ENCODE measurements at regions not wholly inside any gene's neighbourhood (a gene's known extent, or its start where the extent isn't known, plus 50 kb on each side); places are given as distances from the start of the nearest gene placed in this dataset.

GRCh38 chr3:5494905-5495519 lies 307.5 kb downstream of the EDEM1 start:
- no peaks in the 10 kb centered on the region for H3K4me1 ChIP-seq (ENCODE audit: control insufficient read depth, insufficient read depth, low read length)
- no peak overlapping the region for H3K27ac ChIP-seq (ENCODE audit: low read depth, low read length)
- H3K9ac ChIP-seq (ENCODE audit: extremely low read depth, low read length, poor library complexity, severe bottlenecking): no peak overlapping the region
- H3K36me3 ChIP-seq (ENCODE audit: control insufficient read depth, insufficient read depth, low read length): no peaks in the 10 kb centered on the region
- no peak overlapping the region for H3K27ac Mint-ChIP-seq
- H3K4me1 Mint-ChIP-seq: no peaks in the 10 kb centered on the region
- H3K9me3 ChIP-seq (ENCODE audit: control insufficient read depth, low read length): no peaks in the 10 kb centered on the region
- no peaks in the 10 kb centered on the region for H3K36me3 Mint-ChIP-seq (ENCODE audit: low read depth)
- H3K9me3 Mint-ChIP-seq: no peaks in the 10 kb centered on the region
- no peak for DNase-seq
- no peak for TF ChIP-seq CTCF (conservative IDR thresholded peaks at IDR 0.05)
- WGBS, 2 experiments (ENCODE audit: insufficient coverage in 1 of 2, insufficient read length in 1 of 2): 86 to 100% methylated on average over 1 to 3 of the region's 3 CpGs
- H3K27me3 Mint-ChIP-seq (ENCODE audit: insufficient read depth): peaks cover 5% of the 10 kb centered on the region
- no peak overlapping the region for H3K4me3 ChIP-seq (ENCODE audit: low read length)
- peaks cover 6% of the 10 kb centered on the region for H3K27me3 ChIP-seq (ENCODE audit: control insufficient read depth, insufficient read depth, low read length, poor library complexity, severe bottlenecking)
- H3K4me3 Mint-ChIP-seq: no peak overlapping the region

- DNase-seq: no peak
- Histone ChIP-seq H3K27me3 (ENCODE audit: control insufficient read depth, insufficient read depth, low read length, poor library complexity, severe bottlenecking) (no peaks in the 10 kb centered on the region), H3K27ac (ENCODE audit: low read depth, low read length) (no peak overlapping the region), H3K9ac (ENCODE audit: extremely low read depth, low read length, poor library complexity, severe bottlenecking) (no peak overlapping the region), H3K9me3 (ENCODE audit: control insufficient read depth, low read length) (no peaks in the 10 kb centered on the region), H3K36me3 (ENCODE audit: control insufficient read depth, insufficient read depth, low read length) (no peaks in the 10 kb centered on the region), H3K4me1 (ENCODE audit: control insufficient read depth, insufficient read depth, low read length) (no peaks in the 10 kb centered on the region), H3K4me3 (ENCODE audit: low read length) (no peak overlapping the region)
- H3K36me3 Mint-ChIP-seq (ENCODE audit: low read depth): no peaks in the 10 kb centered on the region
- H3K27me3 Mint-ChIP-seq (ENCODE audit: insufficient read depth): no peaks in the 10 kb centered on the region
- H3K4me1 Mint-ChIP-seq: no peaks in the 10 kb centered on the region
- TF ChIP-seq CTCF (conservative IDR thresholded peaks at IDR 0.05): no peak
- H3K9me3 Mint-ChIP-seq: no peaks in the 10 kb centered on the region
- no peak overlapping the region for H3K4me3 Mint-ChIP-seq
- H3K27ac Mint-ChIP-seq: no peak overlapping the region
Measured at GRCh38 chr3:5497497-5497896, 310.0 kb downstream of the EDEM1 start.

GRCh38 chr3:5498981-5499380 lies 311.5 kb downstream of the EDEM1 start:
- Histone ChIP-seq H3K9me3 (ENCODE audit: control insufficient read depth, low read length) (no peaks in the 10 kb centered on the region), H3K27me3 (ENCODE audit: control insufficient read depth, insufficient read depth, low read length, poor library complexity, severe bottlenecking) (no peaks in the 10 kb centered on the region), H3K36me3 (ENCODE audit: control insufficient read depth, insufficient read depth, low read length) (no peaks in the 10 kb centered on the region), H3K4me1 (ENCODE audit: control insufficient read depth, insufficient read depth, low read length) (no peaks in the 10 kb centered on the region), H3K9ac (ENCODE audit: extremely low read depth, low read length, poor library complexity, severe bottlenecking) (no peak overlapping the region), H3K4me3 (ENCODE audit: low read length) (no peak overlapping the region), H3K27ac (ENCODE audit: low read depth, low read length) (no peak overlapping the region)
- Mint-ChIP-seq H3K9me3 (no peaks in the 10 kb centered on the region), H3K4me3 (no peak overlapping the region), H3K4me1 (no peaks in the 10 kb centered on the region), H3K36me3 (ENCODE audit: low read depth) (no peaks in the 10 kb centered on the region), H3K27ac (no peak overlapping the region), H3K27me3 (ENCODE audit: insufficient read depth) (no peaks in the 10 kb centered on the region)
- no peak for TF ChIP-seq CTCF (conservative IDR thresholded peaks at IDR 0.05)
- no peak for DNase-seq
- 90 to 94% methylated on average over 2 of the region's 2 CpGs for WGBS, 2 experiments (ENCODE audit: insufficient coverage in 1 of 2, insufficient read length in 1 of 2)

Measured in endodermal cell (in vitro differentiated cells).